ENCODE measurements at regions not wholly inside any gene's neighbourhood (a gene's known extent, or its start where the extent isn't known, plus 50 kb on each side); places are given as distances from the start of the nearest gene placed in this dataset.

GRCh38 chr13:73913079-73913740 is 221.0 kb downstream of the KLF12 start:
- Histone ChIP-seq H3K79me2 (ENCODE audit: insufficient read depth, low read length) (no peaks in the 10 kb centered on the region), H3K4me1 (ENCODE audit: control insufficient read depth in 1 of 2, insufficient read depth in 2 of 2, low read length in 2 of 2) (no peaks in the 10 kb centered on the region), H3K4me3 (replicated peaks in 1 of 2; ENCODE audit: low read depth in 1 of 2, low read length in 2 of 2) (no peak overlapping the region), H3K9ac (ENCODE audit: low read length) (no peak overlapping the region), H3K27ac (ENCODE audit: low read depth, low read length) (no peak overlapping the region), H3K9me2 (ENCODE audit: insufficient read depth) (no peaks in the 10 kb centered on the region), H3K9me3 (ENCODE audit: control insufficient read depth in 1 of 2, insufficient read depth in 1 of 2, low read depth in 1 of 2, low read length in 2 of 2) (no peaks in the 10 kb centered on the region), H4K20me1 (ENCODE audit: insufficient read depth) (no peaks in the 10 kb centered on the region), H3K27me3 (ENCODE audit: insufficient read depth, low read length) (no peaks in the 10 kb centered on the region), H2AFZ (ENCODE audit: low read depth, low read length, poor library complexity, severe bottlenecking) (no peak overlapping the region), H3K36me3 (ENCODE audit: control insufficient read depth in 1 of 2, insufficient read depth in 2 of 2, low read length in 2 of 2) (no peaks in the 10 kb centered on the region), H3K4me2 (ENCODE audit: low read length) (no peak overlapping the region)
- ChIA-PET CTCF (no interaction called here), RAD21 (ENCODE audit: low non-redundant PET in 1 of 2, low total read pairs in 2 of 2, uncharacterized antibody in 2 of 2, unreplicated experiment in 2 of 2) (no interaction called here), POLR2A (no interaction called here)
- TF ChIP-seq ZFX (IDR thresholded peaks at IDR 0.05) (no peak), SIN3A (IDR thresholded peaks at IDR 0.05; ENCODE audit: low read depth) (no peak), ZBTB33 (IDR thresholded peaks at IDR 0.05; ENCODE audit: extremely low read depth, insufficient replicate concordance, low read length) (no peak), YY1 (IDR thresholded peaks at IDR 0.05; ENCODE audit: extremely low read depth, insufficient replicate concordance, low read depth, low read length) (no peak), POLR2A (IDR thresholded peaks at IDR 0.05; ENCODE audit: borderline replicate concordance, extremely low read depth, insufficient read depth, insufficient read length) (no peak), TCF7L2 (IDR thresholded peaks at IDR 0.05; ENCODE audit: borderline replicate concordance, extremely low read depth, insufficient read depth, insufficient read length) (no peak), CTCF (IDR thresholded peaks at IDR 0.05 in 2 of 3, conservative IDR thresholded peaks at IDR 0.05 in 1 of 3; ENCODE audit: borderline replicate concordance in 1 of 3, insufficient read depth in 1 of 3, low read depth in 2 of 3, low read length in 2 of 3) (no peak), ELF1 (IDR thresholded peaks at IDR 0.05; ENCODE audit: borderline replicate concordance, low read depth) (no peak)
- intact Hi-C loops (cut with micrococcal nuclease), result no loop called here
- ATAC-seq, result no peak
- no TSS peak for BruUV-seq (replicated peaks)
- DNase-seq (ENCODE audit: low read depth, low spot score), result no peak

All from HCT116 (cell line).